K562 (cell line): ENCODE measurements at regions not wholly inside any gene's neighbourhood (a gene's known extent, or its start where the extent isn't known, plus 50 kb on each side); places are given as distances from the start of the nearest gene placed in this dataset.

Experiments
- ATAC-seq: fragments of 200-7000 bp; cut with Tn5 transposase; 3 replicates; pipeline ENCODE4 v1.9.1; 2020; ENCODE audit warnings: moderate library complexity
- BruUV-seq: library from RNA; stranded (reverse); fragments of 400-500 nt; replicated peaks from 2 replicates; lab custom pipeline; 2021; lab: Mats Ljungman, UMichigan
- CTCF ChIA-PET: fragments of 300-600 bp; formaldehyde crosslinking; extraction: SDS; loops from one replicate; lab custom pipeline; 2021; ENCODE audit warnings: low intra/inter-chr PET ratio; lab: Yijun Ruan, JAX
- POLR2A ChIA-PET: fragments of 300-600, 350-650 bp; sonication (Branson Sonifier 250); formaldehyde crosslinking; extraction: SDS; loops from one replicate; lab custom pipeline; 2021; ENCODE audit warnings: antibody characterized with exemption, inconsistent platforms; lab: Yijun Ruan, JAX
- DNase-seq, 4 experiments: peaks; one replicate each; pipeline versions ENCODE4 v3.0.0 to v3.0.0-alpha.2; 2011 to 2018; ENCODE audit warnings: low spot score in 3 of 4, mixed read lengths in 3 of 4; ENCODE audit errors: extremely low read depth in 1 of 4
- FAIRE-seq: peaks from 2 replicates; lab custom pipeline; 2011; peaks lifted over from hg19 to GRCh38; lab: Jason Lieb, UNC
- H2AFZ ChIP-seq: 2 replicates; pipeline ENCODE4 v1.6.0; 2011; ENCODE audit warnings: low read depth, low read length, control low read depth, inconsistent platforms
- H3K27ac ChIP-seq: fragments of 200-600 bp; 3 replicates; pipeline ENCODE4 v1.8.0; 2011; ENCODE audit warnings: low read depth, mild to moderate bottlenecking, control low read depth, inconsistent platforms, low read length, moderate library complexity, mixed read lengths; ENCODE audit errors: extremely low read depth
- H3K27me3 ChIP-seq, 2 experiments: fragments of 300-600 bp in 1 of 2; 2 replicates in 1 of 2; 3 replicates in 1 of 2; pipeline versions ENCODE4 v1.6.0 to v1.8.0; 2011; ENCODE audit warnings: inconsistent platforms in 2 of 2, low read length in 2 of 2, mild to moderate bottlenecking in 1 of 2, mixed read lengths in 1 of 2, moderate library complexity in 1 of 2; ENCODE audit not compliant: control insufficient read depth in 2 of 2, insufficient read depth in 2 of 2
- H3K36me3 ChIP-seq: fragments of 300-600 bp; 3 replicates; pipeline ENCODE4 v1.8.0; 2011; ENCODE audit warnings: mild to moderate bottlenecking, low read length, inconsistent platforms; ENCODE audit not compliant: control insufficient read depth, insufficient read depth
- H3K4me1 ChIP-seq, 2 experiments: fragments of 200-600 bp in 1 of 2; replicated peaks in 1 of 2; 2 replicates in 1 of 2; 3 replicates in 1 of 2; pipeline versions ENCODE4 v1.5.1 to v1.8.0; 2011; ENCODE audit warnings: inconsistent platforms in 2 of 2, low read length in 2 of 2, mild to moderate bottlenecking in 1 of 2, mixed read lengths in 1 of 2, moderate library complexity in 1 of 2; ENCODE audit not compliant: control insufficient read depth in 2 of 2, insufficient read depth in 2 of 2
- H3K4me2 ChIP-seq: 2 replicates; pipeline ENCODE4 v1.6.1; 2011; ENCODE audit warnings: low read length, control low read depth, inconsistent platforms, mixed read lengths; ENCODE audit not compliant: insufficient read depth
- H3K4me3 ChIP-seq: fragments of 200-600 bp; sonication (generic), shearing (Covaris generic); 2 replicates; pipeline ENCODE4 v1.5.1; 2016; ENCODE audit warnings: control low read depth, inconsistent platforms
- H3K79me2 ChIP-seq: fragments of 200-600 bp; 3 replicates; pipeline ENCODE4 v1.8.0; 2011; ENCODE audit warnings: low read length, inconsistent platforms; ENCODE audit not compliant: control insufficient read depth, insufficient read depth
- H3K9ac ChIP-seq, 2 experiments: 2 replicates each; pipeline versions ENCODE4 v1.6.0 to v1.6.1; 2011; ENCODE audit warnings: low read depth in 2 of 2, low read length in 2 of 2, control low read depth in 1 of 2, inconsistent platforms in 1 of 2, mild to moderate bottlenecking in 1 of 2, mixed read lengths in 1 of 2; ENCODE audit not compliant: insufficient read depth in 1 of 2
- H3K9me1 ChIP-seq: one replicate; pipeline ENCODE4 v1.6.0; 2011; ENCODE audit warnings: inconsistent platforms, mild to moderate bottlenecking, low read length, moderate library complexity; ENCODE audit not compliant: control insufficient read depth, insufficient read depth
- H3K9me3 ChIP-seq: replicated peaks from 2 replicates; pipeline ENCODE4 v1.5.1; 2011; ENCODE audit warnings: low read depth, low read length, inconsistent platforms; ENCODE audit not compliant: control insufficient read depth, insufficient read depth
- H4K20me1 ChIP-seq: replicated peaks from 2 replicates; pipeline ENCODE4 v1.6.1; 2011; ENCODE audit warnings: low read length, inconsistent platforms, mixed read lengths; ENCODE audit not compliant: control insufficient read depth, insufficient read depth
- CXXC5 ChIP-seq: fragments of 250-450 bp; sonication (Bioruptor Pico); IDR thresholded peaks from 2 replicates; pipeline ENCODE4 v1.8.0; 2022; ENCODE audit warnings: inconsistent platforms, mild to moderate bottlenecking, moderate library complexity
- L3MBTL2 ChIP-seq: fragments of 450-650 bp; IDR thresholded peaks from 2 replicates; pipeline ENCODE4 v1.6.1; 2016; ENCODE audit warnings: mild to moderate bottlenecking, moderate library complexity
- MCM7 ChIP-seq, 2 experiments: fragments of 450-650 bp; IDR thresholded peaks; 2 replicates each; pipeline ENCODE4 v1.6.1; 2016 to 2018
- PCBP1 ChIP-seq: fragments of 200-400 bp; formaldehyde crosslinking; IDR thresholded peaks from 2 replicates; pipeline ENCODE4 v1.6.1; 2018; ENCODE audit warnings: mild to moderate bottlenecking, low read depth, low read length; ENCODE audit not compliant: poor library complexity, severe bottlenecking
- RB1 ChIP-seq: fragments of 450-650 bp; IDR thresholded peaks from 2 replicates; pipeline ENCODE4 v1.6.1; 2017; ENCODE audit warnings: low read depth, mild to moderate bottlenecking
- SMAD2 ChIP-seq: fragments of 150-350 bp; IDR thresholded peaks from 2 replicates; pipeline ENCODE4 v1.6.1; 2014; ENCODE audit warnings: low read depth, mild to moderate bottlenecking, low read length
- ZEB2 ChIP-seq: fragments of 450-650 bp; IDR thresholded peaks from 2 replicates; pipeline ENCODE4 v1.6.1; 2016
- ZNF263 ChIP-seq: sonication (generic); formaldehyde crosslinking; IDR thresholded peaks from 2 replicates; pipeline ENCODE4 v1.8.0; 2022; ENCODE audit warnings: mild to moderate bottlenecking, missing genetic modification reagents, borderline replicate concordance
- ZNF41 ChIP-seq: fragments of 250-450 bp; sonication (Bioruptor Pico); conservative IDR thresholded peaks from 2 replicates; pipeline ENCODE4 v1.4.0; 2020; ENCODE audit warnings: mild to moderate bottlenecking
- ZNF668 ChIP-seq: fragments of 250-450 bp; sonication (Bioruptor Pico); IDR thresholded peaks from 2 replicates; pipeline ENCODE4 v1.8.0; 2022; ENCODE audit warnings: mild to moderate bottlenecking, inconsistent platforms
- WGBS: fragments of 100-300 bp; shearing (Covaris generic); methylation state at CpG from one replicate; pipeline ENCODE4 v1.1.6; 2016; ENCODE audit warnings: low coverage, mixed read lengths; ENCODE audit not compliant: insufficient coverage; ENCODE audit errors: missing lambda C conversion rate; 5-methylcytosine and 5-hydroxymethylcytosine counted together
- in situ Hi-C: fragments of 300-500 bp; cut with MboI; formaldehyde crosslinking; loops from 4 replicates; pipeline ENCODE4 v1.15.0; 2018; ENCODE audit warnings: inconsistent platforms, mixed read lengths
- intact Hi-C: fragments of 100-400 bp; cut with micrococcal nuclease; formaldehyde crosslinking; loops from 2 replicates; pipeline ENCODE4 v1.14.2; 2022
- TF ChIP-seq, protein P1 (sequence below): fragments of 250-450 bp; sonication (Bioruptor Pico); IDR thresholded peaks from 2 replicates; pipeline ENCODE4 v1.5.0; 2021
- TF ChIP-seq, protein P2 (sequence below): IDR thresholded peaks from 2 replicates; pipeline ENCODE4 v1.6.1; 2012; ENCODE audit warnings: low read depth, low read length, improper control_type of control experiment, borderline replicate concordance
- TF ChIP-seq, protein P3 (sequence below): IDR thresholded peaks from 3 replicates; pipeline ENCODE4 v1.6.1; 2011; ENCODE audit warnings: borderline replicate concordance, mild to moderate bottlenecking, moderate library complexity; ENCODE audit not compliant: insufficient read length; ENCODE audit errors: extremely low read depth
- TF ChIP-seq, protein P4 (sequence below): fragments of 450-650 bp; formaldehyde crosslinking; IDR thresholded peaks from 2 replicates; pipeline ENCODE4 v1.4.0; 2020; ENCODE audit warnings: mild to moderate bottlenecking
- TF ChIP-seq, protein P5 (sequence below): fragments of 450-650 bp; conservative IDR thresholded peaks from 2 replicates; pipeline ENCODE4 v1.6.1; 2016; ENCODE audit warnings: missing genetic modification characterization, low read depth, mild to moderate bottlenecking, control low read depth, missing compliant biosample characterization

DNA sequence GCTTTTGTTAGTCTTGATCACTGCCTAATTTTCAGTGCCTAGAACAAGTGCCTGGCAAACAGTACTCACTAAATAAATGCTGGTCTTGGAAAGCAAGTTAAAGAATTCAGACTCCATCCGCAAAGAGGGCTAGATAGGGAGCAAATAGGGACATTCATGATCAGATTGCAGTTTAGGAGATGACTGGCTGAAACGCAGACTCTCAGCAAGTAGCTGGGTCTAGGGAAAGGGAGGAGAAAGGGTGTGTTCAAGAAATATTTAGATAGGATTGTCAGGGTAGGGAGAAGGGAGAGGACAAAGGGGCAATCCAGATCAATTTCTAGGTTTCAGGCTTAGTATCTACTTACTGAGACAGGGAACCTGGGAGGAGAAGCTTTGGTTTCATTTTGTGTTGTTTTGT is 108.4 kb downstream of the ESM1 start:
- H3K4me2 ChIP-seq = no peak overlapping the region
- intact Hi-C loops = no loop called here
- H3K9me1 ChIP-seq = no peaks in the 10 kb centered on the region
- no peak overlapping the region for H3K27ac ChIP-seq
- ChIA-PET POLR2A (interaction anchor here (0.5 to 2.1 kb wide), 3 partner anchors 9 to 337 kb away, joined by 3 to 8 read pairs (median 3); no protein-coding TSS in a partner anchor), CTCF (no interaction called here)
- H3K9ac ChIP-seq = no peak overlapping the region
- no peak for TF ChIP-seq ZEB2
- TF ChIP-seq, protein P1, sequence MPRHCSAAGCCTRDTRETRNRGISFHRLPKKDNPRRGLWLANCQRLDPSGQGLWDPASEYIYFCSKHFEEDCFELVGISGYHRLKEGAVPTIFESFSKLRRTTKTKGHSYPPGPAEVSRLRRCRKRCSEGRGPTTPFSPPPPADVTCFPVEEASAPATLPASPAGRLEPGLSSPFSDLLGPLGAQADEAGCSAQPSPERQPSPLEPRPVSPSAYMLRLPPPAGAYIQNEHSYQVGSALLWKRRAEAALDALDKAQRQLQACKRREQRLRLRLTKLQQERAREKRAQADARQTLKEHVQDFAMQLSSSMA (CRISPR knock-in tag) = no peak
- TF ChIP-seq ZNF263 (CRISPR knock-in tag) = no peak
- no peak for TF ChIP-seq MCM7 (IDR thresholded peaks at IDR 0.05)
- TF ChIP-seq, protein P2, sequence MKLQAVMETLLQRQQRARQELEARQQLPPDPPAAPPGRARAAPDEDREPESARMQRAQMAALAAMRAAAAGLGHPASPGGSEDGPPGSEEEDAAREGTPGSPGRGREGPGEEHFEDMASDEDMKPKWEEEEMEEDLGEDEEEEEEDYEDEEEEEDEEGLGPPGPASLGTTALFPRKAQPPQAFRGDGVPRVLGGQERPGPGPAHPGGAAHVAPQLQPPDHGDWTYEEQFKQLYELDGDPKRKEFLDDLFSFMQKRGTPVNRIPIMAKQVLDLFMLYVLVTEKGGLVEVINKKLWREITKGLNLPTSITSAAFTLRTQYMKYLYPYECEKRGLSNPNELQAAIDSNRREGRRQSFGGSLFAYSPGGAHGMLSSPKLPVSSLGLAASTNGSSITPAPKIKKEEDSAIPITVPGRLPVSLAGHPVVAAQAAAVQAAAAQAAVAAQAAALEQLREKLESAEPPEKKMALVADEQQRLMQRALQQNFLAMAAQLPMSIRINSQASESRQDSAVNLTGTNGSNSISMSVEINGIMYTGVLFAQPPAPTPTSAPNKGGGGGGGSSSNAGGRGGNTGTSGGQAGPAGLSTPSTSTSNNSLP = no peak
- TF ChIP-seq L3MBTL2 = no peak
- no peak for TF ChIP-seq PCBP1
- TF ChIP-seq, protein P3, sequence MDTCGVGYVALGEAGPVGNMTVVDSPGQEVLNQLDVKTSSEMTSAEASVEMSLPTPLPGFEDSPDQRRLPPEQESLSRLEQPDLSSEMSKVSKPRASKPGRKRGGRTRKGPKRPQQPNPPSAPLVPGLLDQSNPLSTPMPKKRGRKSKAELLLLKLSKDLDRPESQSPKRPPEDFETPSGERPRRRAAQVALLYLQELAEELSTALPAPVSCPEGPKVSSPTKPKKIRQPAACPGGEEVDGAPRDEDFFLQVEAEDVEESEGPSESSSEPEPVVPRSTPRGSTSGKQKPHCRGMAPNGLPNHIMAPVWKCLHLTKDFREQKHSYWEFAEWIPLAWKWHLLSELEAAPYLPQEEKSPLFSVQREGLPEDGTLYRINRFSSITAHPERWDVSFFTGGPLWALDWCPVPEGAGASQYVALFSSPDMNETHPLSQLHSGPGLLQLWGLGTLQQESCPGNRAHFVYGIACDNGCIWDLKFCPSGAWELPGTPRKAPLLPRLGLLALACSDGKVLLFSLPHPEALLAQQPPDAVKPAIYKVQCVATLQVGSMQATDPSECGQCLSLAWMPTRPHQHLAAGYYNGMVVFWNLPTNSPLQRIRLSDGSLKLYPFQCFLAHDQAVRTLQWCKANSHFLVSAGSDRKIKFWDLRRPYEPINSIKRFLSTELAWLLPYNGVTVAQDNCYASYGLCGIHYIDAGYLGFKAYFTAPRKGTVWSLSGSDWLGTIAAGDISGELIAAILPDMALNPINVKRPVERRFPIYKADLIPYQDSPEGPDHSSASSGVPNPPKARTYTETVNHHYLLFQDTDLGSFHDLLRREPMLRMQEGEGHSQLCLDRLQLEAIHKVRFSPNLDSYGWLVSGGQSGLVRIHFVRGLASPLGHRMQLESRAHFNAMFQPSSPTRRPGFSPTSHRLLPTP = no peak
- TF ChIP-seq, protein P4, sequence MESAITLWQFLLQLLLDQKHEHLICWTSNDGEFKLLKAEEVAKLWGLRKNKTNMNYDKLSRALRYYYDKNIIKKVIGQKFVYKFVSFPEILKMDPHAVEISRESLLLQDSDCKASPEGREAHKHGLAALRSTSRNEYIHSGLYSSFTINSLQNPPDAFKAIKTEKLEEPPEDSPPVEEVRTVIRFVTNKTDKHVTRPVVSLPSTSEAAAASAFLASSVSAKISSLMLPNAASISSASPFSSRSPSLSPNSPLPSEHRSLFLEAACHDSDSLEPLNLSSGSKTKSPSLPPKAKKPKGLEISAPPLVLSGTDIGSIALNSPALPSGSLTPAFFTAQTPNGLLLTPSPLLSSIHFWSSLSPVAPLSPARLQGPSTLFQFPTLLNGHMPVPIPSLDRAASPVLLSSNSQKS (CRISPR knock-in tag) = no peak
- TF ChIP-seq ZNF41 (CRISPR knock-in tag) = no peak
- TF ChIP-seq, protein P5, sequence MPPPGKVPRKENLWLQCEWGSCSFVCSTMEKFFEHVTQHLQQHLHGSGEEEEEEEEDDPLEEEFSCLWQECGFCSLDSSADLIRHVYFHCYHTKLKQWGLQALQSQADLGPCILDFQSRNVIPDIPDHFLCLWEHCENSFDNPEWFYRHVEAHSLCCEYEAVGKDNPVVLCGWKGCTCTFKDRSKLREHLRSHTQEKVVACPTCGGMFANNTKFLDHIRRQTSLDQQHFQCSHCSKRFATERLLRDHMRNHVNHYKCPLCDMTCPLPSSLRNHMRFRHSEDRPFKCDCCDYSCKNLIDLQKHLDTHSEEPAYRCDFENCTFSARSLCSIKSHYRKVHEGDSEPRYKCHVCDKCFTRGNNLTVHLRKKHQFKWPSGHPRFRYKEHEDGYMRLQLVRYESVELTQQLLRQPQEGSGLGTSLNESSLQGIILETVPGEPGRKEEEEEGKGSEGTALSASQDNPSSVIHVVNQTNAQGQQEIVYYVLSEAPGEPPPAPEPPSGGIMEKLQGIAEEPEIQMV (tag) = no peak
- no peak for TF ChIP-seq SMAD2
- TF ChIP-seq ZNF668 (CRISPR knock-in tag) = no peak
- no peak for TF ChIP-seq RB1
- no peak for TF ChIP-seq CXXC5 (CRISPR knock-in tag)
- H3K4me3 ChIP-seq = no peak overlapping the region
- no peaks in the 10 kb centered on the region for H3K79me2 ChIP-seq
- H3K4me1 ChIP-seq = no peaks in the 10 kb centered on the region
- H2AFZ ChIP-seq = no peak overlapping the region
- BruUV-seq = no TSS peak
- FAIRE-seq (no peak), DNase-seq (no peak), ATAC-seq (no peak)
- no peaks in the 10 kb centered on the region for H3K36me3 ChIP-seq
- peaks cover 8 to 13% of the 10 kb centered on the region in 2 experiments; a peak in 4 of 5 replicates for H3K27me3 ChIP-seq
- H4K20me1 ChIP-seq = peaks cover 3% of the 10 kb centered on the region; the same call in 1 of the 2 replicates
- H3K9me3 ChIP-seq = no peaks in the 10 kb centered on the region
- 0% methylated on average over 2 of the region's 2 CpGs for WGBS
- in situ Hi-C loops = loop anchor here (25.0 kb wide), 1 partner anchor 1440 kb away; no protein-coding TSS in a partner anchor
